ENCODE measurements at regions not wholly inside any gene's neighbourhood (a gene's known extent, or its start where the extent isn't known, plus 50 kb on each side); places are given as distances from the start of the nearest gene placed in this dataset.

DNA sequence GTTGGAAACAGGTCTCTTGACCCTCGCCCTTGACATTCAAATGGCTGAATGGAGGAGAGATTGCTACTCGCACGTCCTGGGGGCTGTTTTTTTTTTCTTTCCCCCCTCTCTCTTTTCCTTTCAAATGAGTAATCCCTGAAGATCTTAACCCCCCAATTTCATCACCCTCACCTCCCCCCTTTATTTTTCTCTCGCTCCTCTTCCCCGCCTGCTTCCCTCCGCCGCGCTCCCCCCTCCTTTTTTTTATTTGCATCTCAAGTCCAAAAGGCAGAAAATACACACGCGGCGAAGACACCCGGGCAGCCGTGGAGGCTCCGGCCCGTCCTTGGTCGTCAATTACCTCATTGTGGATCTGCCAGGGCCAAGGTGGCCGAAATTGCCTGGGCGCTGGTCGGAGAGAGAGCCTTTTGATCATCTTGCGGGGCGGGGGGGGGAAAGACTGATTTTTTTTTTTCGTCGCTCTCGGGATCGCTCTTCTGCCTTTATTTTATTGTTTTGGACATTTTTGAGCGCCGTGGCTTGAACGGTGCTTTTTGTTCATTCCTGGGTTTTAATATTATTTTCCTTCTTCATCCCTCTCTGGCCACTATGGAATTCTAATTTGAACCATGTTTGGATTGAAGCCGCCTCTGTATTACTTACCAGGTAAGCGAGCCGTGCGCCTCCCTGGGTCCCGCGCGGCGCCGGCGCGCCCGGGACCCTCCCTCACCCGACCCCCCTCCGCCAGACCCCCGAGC, 57.2 kb upstream of the GSE1 start:
- DNase-seq: no peak

DNA sequence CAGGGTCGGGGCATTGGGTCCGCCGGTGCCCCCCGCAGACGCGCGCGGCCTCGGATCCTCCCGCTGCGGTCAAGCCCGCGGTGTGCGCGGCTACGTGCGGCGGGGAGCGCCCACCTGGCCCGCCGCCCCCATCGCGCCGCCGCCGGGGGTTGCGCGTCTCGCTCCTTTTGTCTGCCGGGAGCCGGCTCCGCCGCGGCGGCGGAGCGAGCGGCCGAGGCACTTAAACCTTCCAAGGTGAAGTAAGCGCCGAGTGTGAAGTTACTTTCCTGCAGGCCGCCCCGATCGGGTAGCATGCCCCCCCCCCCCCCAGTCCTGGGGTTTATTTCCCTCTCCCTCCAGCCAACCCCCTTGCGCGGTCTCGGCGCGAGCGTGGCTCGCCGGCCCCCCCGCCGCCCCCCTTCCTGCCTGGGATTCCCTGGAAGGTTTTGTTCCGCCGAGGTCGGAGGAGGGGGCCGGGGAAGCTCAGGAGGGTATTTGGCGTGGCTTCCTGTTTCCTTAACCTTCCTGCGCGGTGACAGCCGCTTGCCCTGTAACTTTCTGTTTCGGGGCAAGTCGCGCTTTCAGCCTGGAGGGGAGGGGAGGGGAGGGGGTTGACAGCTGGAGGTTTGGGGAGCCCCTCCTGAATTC, 56.6 kb upstream of the GSE1 start:
- no peak for DNase-seq

DNA sequence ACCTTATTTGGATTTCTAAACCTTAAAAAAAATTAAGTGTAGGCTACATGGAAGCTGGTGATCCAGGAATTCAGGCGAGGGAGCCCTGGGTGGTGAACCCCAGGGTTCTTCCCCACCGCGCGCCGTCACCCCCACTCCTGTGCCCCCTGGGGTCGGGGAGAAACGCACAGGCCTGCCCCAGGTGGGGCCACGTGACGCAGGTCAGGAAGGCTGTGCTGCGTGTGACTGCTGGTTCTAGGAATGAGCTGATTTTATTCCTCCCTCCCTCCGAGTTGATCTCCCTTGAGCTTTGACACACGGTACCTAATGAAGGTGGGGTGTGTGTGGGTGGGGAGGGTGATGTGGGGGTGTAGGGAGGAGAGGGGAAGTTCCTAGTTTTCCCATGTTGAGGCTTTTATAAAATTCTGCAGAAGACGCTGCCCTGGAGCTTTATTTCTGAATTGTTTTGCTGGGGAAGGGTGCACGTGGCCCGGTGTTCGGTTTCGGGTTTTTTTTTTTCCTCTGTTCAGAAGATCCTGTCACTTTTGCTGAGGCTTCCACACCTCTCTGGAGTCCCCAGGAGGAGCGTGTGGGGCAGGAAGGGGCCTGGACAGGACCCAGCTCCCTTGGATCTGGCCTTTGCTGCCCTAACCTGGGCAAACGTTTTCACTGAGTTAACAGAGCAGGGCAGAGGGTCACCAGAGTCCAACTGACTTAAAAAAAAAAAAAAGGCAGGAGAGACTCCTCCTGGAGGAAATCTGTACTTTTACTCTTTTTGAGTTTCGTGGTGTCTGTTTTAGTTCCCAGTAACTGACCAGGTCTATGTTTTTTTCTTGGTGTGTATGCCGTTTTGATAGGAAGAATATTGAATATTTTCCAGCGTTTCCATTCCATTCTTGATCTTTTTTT, 55.8 kb upstream of the GSE1 start:
- no peak for DNase-seq

DNA sequence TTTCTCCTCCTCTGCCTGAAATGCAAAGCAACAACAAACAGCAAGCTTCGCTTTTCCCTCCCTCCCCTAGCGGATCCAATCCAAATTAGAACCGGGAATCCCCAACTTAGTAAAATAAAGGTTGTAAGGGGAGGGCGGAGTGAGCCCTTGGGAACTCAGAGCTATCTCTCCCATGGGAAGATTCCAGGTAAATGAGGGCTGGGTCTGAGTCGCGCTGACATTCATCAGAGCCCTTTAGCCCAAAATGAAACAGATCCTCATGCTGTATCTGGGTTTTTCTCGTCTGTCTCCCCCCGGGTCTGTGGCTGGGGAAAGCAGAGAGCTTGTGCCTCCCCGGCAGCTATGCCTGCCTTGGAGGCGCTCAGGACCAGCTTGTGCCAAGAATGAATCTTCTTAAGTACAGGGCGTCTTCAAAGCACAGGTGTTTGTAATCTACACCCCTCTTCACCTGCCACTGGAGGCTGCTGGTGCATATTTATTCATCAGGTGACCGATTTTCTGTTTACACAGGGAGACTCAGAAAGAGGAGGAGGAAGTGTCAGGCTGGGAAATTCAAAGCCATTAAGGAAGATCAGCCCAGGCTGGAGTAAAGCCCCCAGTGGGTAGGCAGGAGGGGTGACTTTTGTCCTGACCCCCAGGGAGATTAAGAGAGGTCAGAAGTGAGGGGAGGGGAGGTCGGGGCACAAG, 55.0 kb upstream of the GSE1 start:
- no peak for DNase-seq

DNA sequence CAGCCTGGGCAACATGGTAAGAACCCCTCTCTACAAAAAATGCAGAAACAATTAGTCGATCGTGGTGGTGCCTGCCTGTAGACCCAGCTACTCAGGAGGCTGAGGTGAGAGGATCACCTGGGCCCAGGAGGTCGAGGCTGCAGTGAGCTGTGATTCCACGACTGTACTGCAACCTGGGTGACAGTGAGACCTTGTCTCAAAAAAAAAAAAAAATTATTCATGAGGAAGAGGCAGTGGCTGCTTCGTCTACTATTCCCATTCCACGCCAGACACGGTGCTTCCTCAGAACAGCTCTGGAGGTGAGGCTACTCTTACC, 52.2 kb upstream of the GSE1 start:
- no peak for DNase-seq

DNA sequence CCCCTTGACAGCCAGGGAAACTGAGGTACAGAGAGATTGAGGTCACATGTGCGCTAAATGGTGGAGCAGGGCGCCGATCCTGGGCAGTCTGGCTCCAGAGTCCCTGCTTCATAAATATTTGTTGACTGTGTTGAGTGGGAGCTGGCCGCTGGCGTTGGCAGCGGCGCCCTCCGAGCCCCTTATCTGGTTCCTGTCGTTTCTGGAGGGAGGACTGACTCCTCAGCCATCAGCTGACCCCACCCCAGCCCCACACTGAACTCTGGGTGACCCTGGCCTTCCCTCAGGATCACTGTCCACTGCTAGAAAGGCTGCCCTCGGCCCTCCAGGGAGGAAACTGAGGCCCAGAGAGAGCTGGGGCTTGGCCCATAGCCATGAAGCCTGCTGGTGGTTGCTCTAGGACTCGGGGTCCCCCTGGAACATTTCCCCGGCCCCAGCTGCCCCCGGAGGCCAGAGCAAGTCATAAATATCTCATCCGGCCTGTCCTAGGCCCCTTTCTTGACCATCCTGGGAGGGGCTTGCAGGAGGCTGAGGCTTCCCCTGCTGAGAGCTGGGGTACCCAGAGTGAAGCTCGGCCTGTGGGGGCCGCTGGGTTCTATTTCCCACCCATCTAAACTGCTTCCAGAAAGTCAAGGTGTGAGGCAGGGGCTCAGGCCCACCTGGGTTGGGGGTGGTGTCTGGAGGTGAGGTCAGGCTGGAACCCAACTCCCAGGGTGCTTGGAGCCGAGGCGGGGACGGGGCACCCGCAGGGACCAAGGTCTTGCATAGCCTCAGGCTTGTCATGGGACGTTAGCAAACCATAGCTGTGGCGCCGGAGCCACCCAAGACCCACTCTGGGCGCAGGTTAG, 51.7 kb upstream of the GSE1 start:
- DNase-seq: no peak

DNA sequence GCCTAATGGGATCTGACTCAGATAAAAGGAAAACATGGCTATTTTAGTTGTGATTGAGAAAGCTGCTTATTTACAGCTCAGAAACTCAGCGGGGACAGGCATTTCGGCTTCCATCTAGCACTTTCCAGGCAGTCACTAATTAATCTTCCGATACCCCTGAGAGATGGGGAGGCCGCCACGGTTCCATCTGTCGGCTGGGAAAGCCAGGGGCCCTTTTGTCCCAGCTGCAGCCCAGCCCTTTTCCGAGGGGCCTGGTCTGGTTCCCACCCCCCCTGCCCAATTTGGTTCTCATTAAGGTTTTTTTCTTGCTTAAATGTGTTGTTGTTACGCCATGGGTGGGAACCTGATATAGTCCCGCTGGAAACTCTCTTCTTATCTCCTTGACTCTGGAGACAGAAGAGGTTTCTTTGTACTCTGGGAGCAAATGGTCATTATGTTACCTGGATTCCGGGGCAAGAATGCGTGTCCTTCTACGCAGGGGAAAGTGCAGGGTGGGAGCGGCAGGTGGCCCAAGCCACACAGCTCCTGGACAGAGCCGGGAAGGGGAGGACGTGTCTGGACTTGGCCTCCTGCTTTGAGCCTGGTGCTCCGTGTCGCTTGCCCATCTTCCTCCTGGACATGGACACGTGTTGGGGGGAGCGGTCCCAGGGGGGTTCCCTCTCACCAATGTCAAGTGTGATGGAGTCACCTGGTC, 50.9 kb upstream of the GSE1 start:
- no peak for DNase-seq

DNA sequence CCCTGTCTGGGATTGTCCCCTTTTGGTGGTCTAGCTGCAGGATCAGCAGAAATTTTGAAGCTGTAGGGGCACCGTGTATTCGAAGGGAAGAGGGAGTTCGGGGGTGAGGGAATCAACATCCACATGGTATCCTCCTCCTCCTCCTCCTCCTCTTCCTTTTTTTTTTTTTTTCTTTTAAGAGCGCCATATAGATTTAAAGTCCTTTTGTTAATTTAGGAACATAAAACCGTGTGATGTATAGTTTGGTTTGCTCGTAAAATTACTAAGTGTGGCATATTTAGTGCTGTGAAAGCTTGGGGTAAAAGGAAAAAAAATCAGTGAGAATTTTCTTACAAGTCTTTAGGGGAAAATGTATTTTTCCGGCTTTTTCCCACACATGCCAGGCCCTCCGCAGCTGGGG, 50.1 kb upstream of the GSE1 start:
- DNase-seq: no peak

All from NCI-H2081 treated with DMSO at 0.1 percent for 48 hours (cell line).